Fibroblast of skin of back (primary cell): ENCODE measurements at regions not wholly inside any gene's neighbourhood (a gene's known extent, or its start where the extent isn't known, plus 50 kb on each side); places are given as distances from the start of the nearest gene placed in this dataset.
"Not testable (repeated sequence)": the region's sequence is repeated elsewhere in the genome, so short reads cannot be mapped to it uniquely, and the experiment has no call there.

ENCODE experiments used
- DNase-seq: peaks from one replicate; pipeline ENCODE4 v3.0.0-alpha.2; 2013

DNA sequence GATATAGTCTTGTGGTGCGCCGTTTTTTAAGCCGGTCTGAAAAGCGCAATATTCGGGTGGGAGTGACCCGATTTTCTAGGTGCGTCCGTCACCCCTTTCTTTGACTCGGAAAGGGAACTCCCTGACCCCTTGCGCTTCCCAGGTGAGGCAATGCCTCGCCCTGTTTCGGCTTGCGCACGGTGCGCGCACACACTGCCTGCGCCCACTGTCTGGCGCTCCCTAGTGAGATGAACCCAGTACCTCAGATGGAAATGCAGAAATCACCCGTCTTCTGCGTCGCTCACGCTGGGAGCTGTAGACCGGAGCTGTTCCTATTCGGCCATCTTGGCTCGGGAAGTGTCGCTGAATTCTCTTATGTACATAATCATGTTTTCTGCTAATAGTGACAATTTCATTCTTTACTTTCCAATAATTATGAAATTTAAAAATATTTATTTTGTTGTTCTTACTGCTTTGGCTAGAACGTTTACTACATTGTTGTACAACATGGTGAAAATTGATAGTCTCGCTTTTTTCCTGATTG lies 61.2 kb upstream of the MINDY3 start:
- DNase-seq, result not testable (repeated sequence)

GRCh38 chr10:15931376-15931775 lies 71.1 kb upstream of the MINDY3 start:
- DNase-seq, result no peak

DNA sequence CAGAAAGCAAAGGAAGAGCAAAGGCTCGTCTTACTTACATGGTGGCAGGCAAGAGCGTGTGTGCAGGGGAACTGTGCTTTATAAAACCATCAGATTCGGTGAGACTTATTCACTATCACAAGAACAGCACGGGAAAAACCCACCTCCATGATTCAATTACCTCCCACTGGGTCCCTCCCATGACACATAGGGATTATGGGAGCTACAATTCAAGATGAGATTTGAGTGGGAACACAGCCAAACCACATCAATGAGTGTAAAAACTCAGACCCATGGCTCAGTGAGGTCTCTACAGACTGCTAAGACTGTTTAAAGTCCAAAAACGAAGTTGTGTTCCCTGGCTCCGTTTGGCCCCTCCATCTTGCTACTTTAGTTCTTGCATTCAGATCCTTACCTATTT lies 79.2 kb upstream of the MINDY3 start:
- DNase-seq, result not testable (repeated sequence)

- no peak for DNase-seq
Observed at GRCh38 chr10:15943426-15943825, 83.1 kb upstream of the MINDY3 start.

GRCh38 chr10:15954188-15954587 lies 93.9 kb upstream of the MINDY3 start:
- DNase-seq, result no peak

DNA sequence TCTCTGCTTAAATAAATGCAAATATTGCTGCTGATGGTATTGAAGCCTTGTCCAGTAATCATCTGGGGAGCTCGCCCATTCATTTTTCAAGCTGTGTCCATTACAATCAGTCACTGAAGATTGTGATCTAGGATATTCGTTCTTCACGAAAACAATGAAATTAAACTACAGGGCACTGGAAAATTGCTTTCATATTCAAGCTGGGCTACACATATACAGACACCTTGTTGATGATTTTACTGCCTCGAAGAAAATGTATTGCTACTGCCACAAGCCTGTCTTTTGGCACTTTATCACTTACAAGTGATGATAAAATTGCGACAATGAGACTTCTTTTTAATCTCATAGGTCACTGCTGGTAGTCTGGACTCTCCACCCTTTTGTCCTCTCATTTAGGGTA lies 100.0 kb upstream of the MINDY3 start:
- no peak for DNase-seq

DNA sequence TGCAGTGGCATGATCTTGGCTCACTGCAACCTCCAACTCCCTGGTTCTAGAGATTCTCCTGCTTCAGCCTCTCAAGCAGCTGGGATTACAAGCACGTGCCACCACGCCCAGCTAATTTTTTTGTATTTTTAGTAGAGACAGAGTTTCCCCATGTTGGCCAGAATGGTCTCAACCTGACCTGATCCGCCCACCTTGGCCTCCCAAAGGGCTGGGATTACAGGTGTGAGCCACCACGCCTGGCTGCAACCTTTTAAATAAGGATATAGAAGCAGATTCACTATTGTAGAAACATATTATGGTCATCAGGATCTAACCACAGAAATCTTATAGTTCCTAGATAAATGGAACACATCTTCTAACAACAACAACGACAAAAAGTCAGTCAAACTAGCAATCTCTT lies 112.4 kb upstream of the MINDY3 start:
- not testable (repeated sequence) for DNase-seq

DNA sequence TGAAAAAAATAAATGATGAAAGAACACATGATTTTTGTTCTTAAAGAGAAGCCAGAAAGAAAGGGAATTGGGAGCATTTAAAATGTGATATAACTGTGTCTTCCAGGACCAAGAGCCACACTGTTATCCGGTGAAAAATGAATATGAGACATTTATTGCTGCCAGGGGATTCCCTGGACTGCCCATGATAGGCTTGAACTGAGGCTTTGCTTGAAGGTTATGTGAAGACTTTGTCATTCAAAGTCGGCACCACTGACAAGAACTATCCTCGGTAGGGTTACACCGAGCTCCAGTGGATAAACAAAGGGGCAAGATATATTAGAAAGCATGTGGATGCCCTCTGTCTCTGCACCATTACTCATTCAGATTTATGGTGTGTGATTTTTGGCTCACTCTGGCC lies 125.4 kb upstream of the MINDY3 start:
- no peak for DNase-seq

DNA sequence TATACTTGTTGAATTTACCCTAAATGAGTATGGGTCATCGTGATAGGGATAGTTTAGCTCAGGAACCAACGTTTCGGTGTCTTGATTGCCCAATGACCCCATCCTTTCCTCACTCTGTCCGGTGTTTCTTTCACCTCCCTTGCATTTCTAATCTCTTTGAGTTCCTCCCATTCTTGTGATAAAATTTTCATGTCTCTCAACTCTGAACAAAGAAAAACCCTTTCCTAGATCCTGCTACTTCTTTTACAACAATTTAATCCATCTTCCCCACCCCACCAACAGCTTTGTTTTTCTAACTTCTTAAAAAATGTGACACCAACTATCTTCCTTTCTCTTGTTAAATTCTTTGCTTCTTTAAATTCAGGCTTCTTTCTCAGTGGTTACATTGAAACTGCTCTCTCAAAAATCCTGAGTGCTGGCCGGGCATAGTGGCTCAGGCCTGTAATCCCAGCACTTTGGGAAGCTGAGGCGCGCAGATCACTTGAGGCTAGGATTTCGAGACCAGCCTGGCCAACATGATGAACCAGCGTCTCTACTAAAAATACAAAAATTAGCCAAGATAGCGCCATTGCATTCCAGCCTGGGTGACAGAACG lies 130.3 kb upstream of the MINDY3 start:
- no peak for DNase-seq

GRCh38 chr10:15997313-15997712 lies 137.0 kb upstream of the MINDY3 start:
- DNase-seq, result no peak

GRCh38 chr10:16001581-16001980 lies 141.3 kb upstream of the MINDY3 start:
- peak; percentile 52 for DNase-seq

- DNase-seq, result no peak
Observed at GRCh38 chr10:16009785-16010184, 149.5 kb upstream of the MINDY3 start.

DNA sequence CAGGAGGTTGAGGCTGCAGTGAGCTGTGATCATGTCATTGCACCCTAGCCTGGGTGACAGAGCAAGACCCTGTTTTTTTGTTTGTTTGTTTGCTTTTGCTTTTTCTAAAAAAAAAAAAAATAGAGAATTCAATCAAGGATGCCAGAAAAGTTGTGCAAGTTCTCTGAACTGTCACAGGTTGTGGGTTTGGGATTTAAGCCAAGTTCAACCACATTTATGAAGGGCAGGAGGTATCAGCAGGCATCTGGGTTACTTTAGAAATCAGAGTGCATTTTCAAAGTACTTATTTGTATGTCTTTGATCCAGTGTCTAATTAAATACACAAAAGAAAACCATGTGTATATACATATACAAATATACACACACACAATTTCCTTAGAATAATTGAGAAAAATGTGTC lies 151.2 kb upstream of the MINDY3 start:
- DNase-seq, result no peak

- DNase-seq, result no peak
Observed at GRCh38 chr10:16014469-16014868, 154.2 kb upstream of the MINDY3 start.

GRCh38 chr10:16016688-16017087 lies 156.4 kb upstream of the MINDY3 start:
- no peak for DNase-seq

DNA sequence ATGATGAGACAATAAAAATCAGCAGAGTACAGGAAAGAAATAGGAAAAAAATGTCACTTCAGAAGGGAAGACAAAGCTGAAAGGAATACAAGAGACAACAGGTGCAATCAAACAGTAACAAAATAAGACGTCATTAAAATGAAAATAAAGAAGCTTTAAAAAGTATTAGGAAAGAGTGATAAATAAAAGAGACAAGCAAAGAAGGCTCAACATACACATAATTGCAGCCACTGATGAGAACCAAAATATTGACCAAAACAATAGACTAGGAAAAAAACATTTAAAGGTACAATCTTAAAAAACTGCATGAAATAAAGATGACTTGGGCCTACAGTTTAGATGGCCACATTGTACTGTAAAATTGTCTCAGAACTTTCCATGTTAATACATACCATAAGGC lies 160.5 kb upstream of the MINDY3 start:
- DNase-seq, result no peak

DNA sequence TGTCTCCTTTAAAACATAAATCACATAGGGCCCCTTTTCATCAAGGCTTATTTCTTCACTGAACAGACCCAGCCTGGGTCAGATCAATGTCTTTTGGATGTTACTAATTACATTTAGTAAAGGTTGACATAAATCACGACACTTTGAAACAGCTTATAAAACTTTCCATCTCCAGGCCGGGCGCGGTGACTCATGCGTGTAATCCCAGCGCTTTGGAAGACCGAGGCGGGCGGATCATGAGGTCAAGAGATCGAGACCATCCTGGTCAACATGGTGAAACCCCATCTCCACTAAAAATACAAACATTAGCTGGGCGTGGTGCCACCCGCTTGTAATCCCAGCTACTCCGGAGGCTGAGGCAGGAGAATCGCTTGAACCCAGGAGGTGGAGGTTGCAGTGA lies 166.5 kb upstream of the MINDY3 start:
- not testable (repeated sequence) for DNase-seq

GRCh38 chr10:16030562-16030961 lies 170.3 kb upstream of the MINDY3 start:
- DNase-seq, result no peak

DNA sequence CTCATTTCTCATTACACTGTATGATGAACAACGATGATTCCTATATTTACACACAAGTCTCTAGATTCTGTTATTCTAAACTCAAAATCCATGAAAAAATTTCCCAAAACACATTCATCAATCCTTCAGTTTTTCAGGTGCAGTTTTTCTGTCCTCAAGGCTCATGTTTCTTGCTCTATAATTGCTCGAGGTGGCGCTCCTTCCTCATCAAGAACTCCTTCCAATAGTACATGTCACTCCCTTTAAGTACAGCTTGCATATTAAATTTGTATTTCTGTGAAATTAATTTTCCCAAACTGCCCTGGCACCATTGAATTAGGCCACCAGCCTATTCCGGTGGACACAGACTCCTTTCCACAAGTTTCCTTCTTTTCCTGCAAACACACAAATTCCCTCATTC lies 188.7 kb upstream of the MINDY3 start:
- DNase-seq, result no peak

DNA sequence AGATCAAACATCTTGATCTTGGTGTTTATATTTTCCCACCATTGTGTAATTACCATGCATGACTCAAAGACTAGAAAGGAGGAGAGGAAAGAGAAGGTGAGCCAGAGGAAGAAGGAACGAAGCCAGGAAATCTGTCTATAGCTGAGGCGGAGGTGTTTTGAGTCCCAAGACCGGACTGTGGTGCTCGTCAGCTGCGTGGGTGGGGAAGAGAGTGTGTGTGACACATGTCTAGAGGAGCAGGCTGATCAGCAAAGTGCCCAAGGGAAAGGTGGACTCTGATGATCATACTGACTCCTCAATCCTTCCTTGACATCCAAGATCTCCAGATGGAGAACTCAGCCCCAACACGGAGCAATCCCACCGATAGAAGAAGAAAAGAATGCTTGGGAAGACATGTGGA lies 189.5 kb upstream of the MINDY3 start:
- no peak for DNase-seq

DNA sequence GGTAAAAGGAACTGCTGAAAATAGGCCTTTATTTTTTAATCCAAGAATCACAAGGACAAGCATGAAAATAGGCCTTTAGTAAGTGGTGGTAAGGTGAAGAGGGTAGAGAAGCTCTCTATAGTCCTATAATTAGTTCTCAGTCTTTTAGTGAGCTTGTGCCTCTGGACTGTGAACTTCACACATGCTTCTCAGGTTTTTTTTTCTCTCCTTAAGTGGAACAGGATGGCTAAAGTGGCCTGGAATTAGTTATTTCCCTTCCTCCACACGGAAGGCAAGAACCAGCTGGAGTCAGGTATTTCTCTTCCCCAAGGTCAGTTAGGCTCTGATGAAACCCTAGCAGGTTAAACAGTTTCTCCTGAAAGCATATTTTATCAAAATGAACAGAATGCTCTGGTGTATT lies 203.0 kb upstream of the MINDY3 start:
- no peak for DNase-seq

DNA sequence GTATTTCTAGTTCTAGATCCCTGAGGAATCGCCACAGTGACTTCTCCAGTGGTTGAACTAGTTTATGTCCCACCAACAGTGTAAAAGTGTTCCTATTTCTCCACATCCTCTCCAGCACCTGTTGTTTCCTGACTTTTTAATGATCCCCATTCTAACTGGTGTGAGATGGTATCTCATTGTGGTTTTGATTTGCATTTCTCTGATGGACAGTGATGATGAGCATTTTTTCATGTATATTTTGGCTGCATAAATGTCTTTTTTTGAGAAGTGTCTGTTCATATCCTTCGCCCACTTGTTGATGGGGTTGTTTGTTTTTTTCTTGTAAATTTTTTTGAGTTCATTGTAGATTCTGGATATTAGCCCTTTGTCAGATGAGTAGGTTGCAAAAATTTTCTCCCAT lies 223.2 kb upstream of the MINDY3 start:
- not testable (repeated sequence) for DNase-seq

- no peak for DNase-seq
Observed at GRCh38 chr10:16105082-16105481, 244.8 kb upstream of the MINDY3 start.

DNA sequence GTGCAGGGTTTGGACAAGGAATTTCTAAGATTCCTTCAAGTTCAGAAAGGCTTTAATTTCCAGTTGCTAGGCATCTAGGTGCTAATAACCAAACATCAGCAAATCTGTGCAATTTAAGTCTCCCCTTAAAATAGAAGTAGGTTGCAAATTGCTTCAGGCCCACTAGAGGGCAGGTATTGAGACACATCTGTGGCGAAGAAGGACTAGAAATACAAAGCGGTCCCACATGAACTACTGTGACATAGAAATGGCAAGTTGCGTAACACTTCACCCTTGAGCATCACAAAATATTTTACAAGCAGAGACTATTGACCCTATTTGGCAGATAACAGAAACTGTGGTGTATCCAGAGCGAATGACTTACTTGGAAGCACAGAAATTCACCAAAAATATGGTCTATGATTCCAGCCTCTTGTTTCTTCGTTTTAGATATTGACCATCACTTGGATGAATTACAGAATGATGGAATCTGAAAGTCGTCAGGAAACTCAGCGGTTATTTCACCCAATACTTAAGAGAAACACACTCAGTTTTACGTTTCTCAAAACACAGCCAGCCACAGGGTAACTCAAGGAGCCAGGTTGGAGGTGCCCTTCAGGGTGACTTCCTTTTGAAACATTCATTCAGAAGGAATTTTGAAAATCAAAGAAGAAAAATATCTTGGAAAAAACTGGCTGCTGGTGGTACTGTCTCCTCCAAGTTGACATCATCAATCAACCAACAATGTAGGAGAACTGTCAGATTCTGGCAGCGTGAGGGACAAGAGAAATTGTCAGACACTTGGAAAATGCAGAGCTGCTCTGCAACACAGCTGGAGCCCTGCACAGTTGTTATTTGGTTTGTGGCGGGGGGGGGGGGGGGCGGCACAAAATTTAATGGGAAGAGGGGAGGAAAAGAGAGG lies 256.3 kb upstream of the MINDY3 start:
- peak; percentile 25 for DNase-seq
